KG1 (cell line): ENCODE measurements at regions not wholly inside any gene's neighbourhood (a gene's known extent, or its start where the extent isn't known, plus 50 kb on each side); places are given as distances from the start of the nearest gene placed in this dataset.

ENCODE experiments used
- DNase-seq: peaks from one replicate; lab custom pipeline; 2025; lab: John Stamatoyannopoulos, UW

- DNase-seq, result no peak
Observed at GRCh38 chr3:177599837-177600236, 402.6 kb upstream of the TBL1XR1 start.

- no peak for DNase-seq
Observed at GRCh38 chr3:177600411-177600810, 403.1 kb upstream of the TBL1XR1 start.

GRCh38 chr3:177601152-177601551 lies 403.9 kb upstream of the TBL1XR1 start:
- no peak for DNase-seq

- no peak for DNase-seq
Observed at GRCh38 chr3:177602601-177603147, 405.4 kb upstream of the TBL1XR1 start.

- peak; percentile 31 for DNase-seq
Observed at GRCh38 chr3:177603148-177603603, 405.9 kb upstream of the TBL1XR1 start.

- no peak for DNase-seq
Observed at GRCh38 chr3:177604181-177604580, 406.9 kb upstream of the TBL1XR1 start.

GRCh38 chr3:177606891-177607290 lies 409.6 kb upstream of the TBL1XR1 start:
- no peak for DNase-seq

- no peak for DNase-seq
Observed at GRCh38 chr3:177607589-177607988, 410.3 kb upstream of the TBL1XR1 start.

GRCh38 chr3:177608443-177608842 lies 411.2 kb upstream of the TBL1XR1 start:
- DNase-seq, result no peak

- no peak for DNase-seq
Observed at GRCh38 chr3:177609613-177610012, 412.3 kb upstream of the TBL1XR1 start.

- DNase-seq, result no peak
Observed at GRCh38 chr3:177610262-177610661, 413.0 kb upstream of the TBL1XR1 start.

- no peak for DNase-seq
Observed at GRCh38 chr3:177610686-177611633, 413.7 kb upstream of the TBL1XR1 start.

GRCh38 chr3:177611752-177612334 lies 414.6 kb upstream of the TBL1XR1 start:
- DNase-seq, result no peak

- no peak for DNase-seq
Observed at GRCh38 chr3:177613901-177614300, 416.6 kb upstream of the TBL1XR1 start.

- peak; percentile 49 for DNase-seq
Observed at GRCh38 chr3:177615015-177615414, 417.7 kb upstream of the TBL1XR1 start.

GRCh38 chr3:177618873-177619733 lies 421.8 kb upstream of the TBL1XR1 start:
- DNase-seq, result no peak

- no peak for DNase-seq
Observed at GRCh38 chr3:177620073-177620472, 422.8 kb upstream of the TBL1XR1 start.

GRCh38 chr3:177622520-177622919 lies 425.2 kb upstream of the TBL1XR1 start:
- no peak for DNase-seq

GRCh38 chr3:177622982-177623617 lies 425.8 kb upstream of the TBL1XR1 start:
- DNase-seq, result no peak

GRCh38 chr3:177624528-177625495 lies 427.5 kb upstream of the TBL1XR1 start:
- no peak for DNase-seq
